GM19455 (cell line): ENCODE measurements at regions not wholly inside any gene's neighbourhood (a gene's known extent, or its start where the extent isn't known, plus 50 kb on each side); places are given as distances from the start of the nearest gene placed in this dataset.

Experiments
- ATAC-seq: cut with Tn5 transposase; IDR thresholded peaks from one replicate; pipeline ENCODE4 v1.9.1; 2021; ENCODE audit not compliant: unreplicated experiment

GRCh38 chr17:77726549-77727006 is 231.9 kb upstream of the TNRC6C start:
- ATAC-seq = no peak

GRCh38 chr17:77727037-77727615 is 231.4 kb upstream of the TNRC6C start:
- ATAC-seq = no peak

GRCh38 chr17:77728474-77728795 is 230.1 kb upstream of the TNRC6C start:
- no peak for ATAC-seq

GRCh38 chr17:77728871-77729270 is 229.6 kb upstream of the TNRC6C start:
- no peak for ATAC-seq

GRCh38 chr17:77729587-77729986 is 228.9 kb upstream of the TNRC6C start:
- ATAC-seq = no peak

GRCh38 chr17:77730376-77730775 is 228.1 kb upstream of the TNRC6C start:
- ATAC-seq = no peak

GRCh38 chr17:77733576-77734296 is 224.8 kb upstream of the TNRC6C start:
- no peak for ATAC-seq

DNA sequence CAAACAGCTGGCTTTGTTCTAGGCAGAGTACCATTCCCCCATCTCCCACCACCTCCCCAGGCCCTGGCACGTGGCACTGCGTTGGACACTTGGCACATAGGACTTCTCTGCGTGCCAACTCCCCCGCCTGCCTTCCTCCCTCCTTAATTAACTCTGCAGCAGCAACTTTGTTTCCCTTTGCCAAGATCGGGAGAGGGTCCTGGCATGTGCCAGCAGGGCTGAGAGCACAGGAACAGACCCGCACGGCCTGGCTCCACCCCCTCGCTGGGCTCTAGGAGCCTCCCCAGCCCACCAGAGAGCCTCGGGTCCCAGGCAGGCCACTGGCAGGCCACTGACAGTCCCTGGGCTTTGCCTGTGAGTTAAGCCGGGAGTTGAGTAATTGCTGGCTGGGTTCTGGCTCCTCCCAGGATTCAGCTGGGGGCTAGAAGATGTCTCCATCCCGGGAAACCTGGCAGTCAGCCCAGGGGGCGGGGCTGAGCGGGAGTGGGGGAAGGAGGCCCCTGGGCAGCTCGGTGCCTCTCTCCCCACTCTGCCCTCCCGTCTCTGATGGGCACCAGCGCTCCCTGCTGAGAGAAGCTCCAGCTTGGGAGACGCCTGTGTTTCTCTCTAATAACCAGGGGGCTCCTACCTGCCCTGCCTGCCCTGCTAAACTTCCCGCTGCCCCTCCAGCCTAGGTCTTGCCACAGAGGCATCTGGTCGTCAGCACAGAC is 224.0 kb upstream of the TNRC6C start:
- no peak for ATAC-seq

DNA sequence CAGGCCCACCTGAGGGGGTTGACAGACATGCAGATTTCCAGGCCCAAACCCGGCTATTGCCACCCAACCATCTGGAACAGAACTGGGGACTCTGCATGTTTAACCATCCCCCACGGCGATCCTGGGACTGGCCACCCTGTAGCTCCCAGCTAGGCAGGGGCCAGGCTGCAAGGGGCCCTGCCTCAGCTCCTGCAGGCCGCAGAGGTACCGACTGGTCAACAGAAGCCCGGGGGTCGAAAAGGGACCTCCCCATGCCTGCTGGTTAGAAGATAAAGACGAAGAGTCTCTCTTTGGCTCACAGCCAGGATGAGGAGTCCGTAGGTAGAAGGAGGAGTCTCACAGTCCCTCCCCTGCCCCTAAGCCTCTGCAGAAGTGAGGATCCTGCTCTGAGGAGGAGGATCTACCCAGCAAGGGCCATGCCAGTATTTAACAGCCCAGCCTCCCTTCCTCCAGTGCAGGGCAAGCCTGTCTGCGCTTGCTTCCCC is 223.4 kb upstream of the TNRC6C start:
- no peak for ATAC-seq

DNA sequence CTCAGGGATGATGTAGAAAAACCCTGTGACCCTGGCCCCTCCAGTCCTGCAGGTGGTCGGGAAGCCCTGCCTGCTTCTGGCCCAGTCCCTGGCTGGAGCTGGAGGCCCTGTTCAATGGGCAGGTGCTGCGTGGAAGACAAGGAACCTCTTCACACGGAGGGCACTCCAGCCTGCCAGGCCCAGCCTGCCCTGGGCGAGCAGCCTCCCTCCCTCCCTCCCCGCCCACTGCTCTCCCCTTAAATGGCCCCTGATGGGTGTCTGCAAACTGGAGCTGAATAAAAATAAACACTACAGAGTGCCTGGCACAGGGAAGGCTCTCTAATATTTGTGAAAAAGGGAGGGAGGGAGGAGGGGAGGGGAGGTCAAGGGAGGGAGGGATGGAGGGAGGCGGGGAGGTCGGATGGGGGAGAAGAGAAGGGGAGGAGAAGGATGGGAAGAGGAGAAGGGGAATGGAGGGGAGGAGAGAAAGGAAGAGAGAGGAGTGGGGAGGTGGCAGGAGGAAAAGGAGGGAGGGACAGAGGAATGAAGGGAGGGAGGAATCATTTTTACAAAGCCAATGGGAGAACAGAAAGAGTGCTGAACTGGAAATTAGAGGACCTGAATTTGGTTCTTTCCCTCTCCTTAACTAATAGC is 222.8 kb upstream of the TNRC6C start:
- no peak for ATAC-seq

DNA sequence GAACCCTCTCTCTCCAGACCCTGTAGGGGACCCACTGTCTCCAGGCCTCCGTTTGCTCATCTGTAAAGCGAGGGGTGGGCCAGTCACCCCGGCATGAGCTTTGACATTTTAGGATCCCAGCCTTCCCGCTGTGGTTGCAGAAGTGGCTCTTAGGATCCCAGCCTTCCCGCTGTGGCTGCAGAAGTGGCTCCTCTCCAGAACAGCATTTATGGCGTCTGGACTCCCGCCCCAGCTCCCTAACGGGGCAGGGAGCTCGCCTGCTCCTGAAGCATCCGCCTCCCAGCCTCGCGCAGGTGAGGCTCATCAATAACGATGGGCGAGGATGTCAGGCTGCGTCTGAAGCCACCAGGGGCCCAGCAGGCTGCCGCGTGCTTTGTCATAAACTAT is 222.3 kb upstream of the TNRC6C start:
- ATAC-seq = no peak

GRCh38 chr17:77736721-77737120 is 221.8 kb upstream of the TNRC6C start:
- ATAC-seq = no peak

DNA sequence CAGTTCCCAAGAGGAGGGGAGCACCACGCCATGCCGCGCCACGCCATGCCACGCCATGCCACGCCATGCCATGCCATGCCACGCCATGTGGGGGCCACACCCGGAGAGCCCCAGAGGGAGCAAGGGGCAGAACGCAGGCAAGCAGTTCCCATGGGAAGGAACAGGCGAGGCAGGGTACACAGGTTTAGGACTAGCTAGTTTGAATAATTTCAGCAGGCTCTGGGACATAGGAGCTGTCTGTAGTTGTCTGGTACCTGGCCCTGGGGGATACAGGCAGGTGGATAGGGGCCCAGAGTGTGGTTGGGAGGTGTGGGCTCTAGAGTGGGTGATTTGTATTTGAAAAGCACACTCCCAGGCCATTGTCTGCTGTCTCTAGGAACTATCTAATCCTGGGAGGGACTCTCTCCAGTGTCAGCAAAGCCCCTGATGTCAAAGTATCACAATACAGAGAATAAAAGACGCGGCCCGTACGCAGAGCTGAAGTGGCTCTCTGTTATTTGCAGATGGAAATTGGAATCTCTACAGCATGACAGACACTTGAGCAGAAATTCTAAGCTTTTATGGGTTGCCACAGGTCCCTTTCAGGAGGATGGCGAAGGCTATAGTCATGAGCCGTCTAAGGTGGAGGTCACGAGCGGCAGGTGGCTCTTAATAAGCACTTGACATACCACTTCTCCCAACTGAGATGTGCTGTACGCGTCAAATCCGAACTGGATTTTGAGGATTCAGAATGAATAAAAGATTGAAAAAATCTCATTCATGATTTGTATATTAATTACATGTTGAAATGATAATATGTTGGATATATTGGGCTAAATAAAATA is 220.8 kb upstream of the TNRC6C start:
- ATAC-seq = no peak

DNA sequence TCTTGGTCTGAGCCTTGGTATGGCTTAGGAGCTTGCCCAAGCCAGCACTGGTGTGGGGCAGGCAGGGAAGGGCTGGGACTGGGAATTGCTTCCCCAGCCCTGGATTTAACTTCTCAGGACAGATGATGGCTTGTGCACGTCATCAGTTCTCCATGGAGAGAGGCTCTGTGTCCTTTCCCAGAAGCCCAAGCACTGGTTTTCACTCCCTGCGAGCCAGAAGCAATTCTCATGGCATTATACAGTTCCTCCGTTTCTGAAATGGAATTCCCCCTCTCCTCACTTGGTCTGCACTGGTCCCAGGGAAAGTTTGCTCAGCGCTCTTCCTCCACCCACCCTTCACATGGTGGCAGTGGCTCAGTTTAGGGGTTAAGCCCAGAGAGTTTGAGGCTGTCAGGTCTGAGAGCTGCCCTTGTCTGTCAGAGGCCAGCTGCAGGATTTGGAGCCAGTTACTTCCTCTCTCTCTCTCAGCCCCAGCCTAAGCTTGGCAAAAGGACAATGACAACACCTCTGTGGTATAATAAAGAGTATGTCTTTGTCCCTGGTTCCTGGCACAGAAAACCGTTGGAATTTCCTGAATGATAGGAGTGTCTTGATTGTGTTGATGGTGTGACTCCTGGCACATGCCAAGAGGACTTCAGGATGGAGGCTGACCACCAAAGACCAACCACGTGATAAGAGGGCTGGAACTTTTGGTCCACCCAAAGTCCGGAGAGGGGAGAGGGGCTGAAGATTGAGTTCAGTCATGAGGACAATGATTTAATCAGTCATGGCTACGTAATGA is 219.6 kb upstream of the TNRC6C start:
- ATAC-seq = no peak

DNA sequence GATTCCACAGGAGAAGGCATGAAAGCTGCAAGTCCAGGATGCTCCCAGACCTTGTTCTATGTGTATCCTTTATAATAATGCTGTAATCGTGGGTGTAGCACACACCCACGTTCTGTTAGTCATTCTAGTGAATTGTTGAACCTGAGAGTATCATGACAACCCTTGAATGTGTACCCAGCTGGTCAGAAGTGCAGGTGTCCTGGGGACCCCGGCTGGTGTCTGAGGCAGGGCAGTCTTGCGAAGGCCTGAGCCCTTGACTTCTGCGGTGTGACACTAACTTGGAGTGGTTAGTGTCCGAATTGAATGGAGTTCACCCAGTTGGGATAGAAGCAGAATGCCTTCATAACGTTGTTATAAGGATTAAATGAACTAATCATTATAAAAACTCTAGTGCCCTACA is 218.0 kb upstream of the TNRC6C start:
- ATAC-seq = no peak

DNA sequence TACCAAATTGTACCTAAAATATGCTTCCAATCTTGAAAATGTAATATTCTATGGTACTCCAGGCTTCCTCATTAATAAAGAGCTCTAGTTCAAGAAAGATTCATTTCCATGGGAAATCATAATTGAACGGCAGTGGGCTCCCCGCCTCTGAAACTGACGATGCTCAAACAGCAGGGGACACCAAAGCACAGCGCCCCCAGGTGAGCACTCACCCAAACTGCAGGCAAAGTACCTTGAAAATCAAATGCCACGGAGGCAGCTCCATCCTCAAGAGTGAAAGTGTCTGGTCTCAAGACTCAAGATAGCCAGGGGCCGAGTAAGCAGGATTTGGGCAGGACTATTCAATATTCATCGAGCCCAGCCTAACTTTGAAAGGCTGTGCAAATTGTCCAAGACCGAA is 217.4 kb upstream of the TNRC6C start:
- no peak for ATAC-seq

GRCh38 chr17:77742579-77742978 is 215.9 kb upstream of the TNRC6C start:
- ATAC-seq = no peak

GRCh38 chr17:77744066-77744988 is 214.2 kb upstream of the TNRC6C start:
- ATAC-seq = no peak

GRCh38 chr17:77745702-77746101 is 212.8 kb upstream of the TNRC6C start:
- no peak for ATAC-seq
